CD14-positive monocyte (primary cell): ENCODE measurements at regions not wholly inside any gene's neighbourhood (a gene's known extent, or its start where the extent isn't known, plus 50 kb on each side); places are given as distances from the start of the nearest gene placed in this dataset.

Experiments
- DNase-seq, 3 donors: peaks; one replicate each; pipeline ENCODE4 v3.0.0-alpha.2; 2011 to 2022
- H2AFZ ChIP-seq: 2 replicates; pipeline ENCODE4 v1.6.0; 2012; ENCODE audit warnings: mild to moderate bottlenecking, low read depth, low read length, inconsistent platforms; ENCODE audit not compliant: insufficient read depth, poor library complexity, severe bottlenecking
- H3K27ac ChIP-seq, 2 donors: 1 replicate in 1 of 2; 2 replicates in 1 of 2; pipeline ENCODE4 v1.5.1; 2012 to 2013; ENCODE audit warnings: low read length in 2 of 2, control low read depth in 1 of 2, inconsistent platforms in 1 of 2, low read depth in 1 of 2, mild to moderate bottlenecking in 1 of 2
- H3K27me3 ChIP-seq, 2 donors: one replicate each; pipeline versions ENCODE4 v1.6.0 to v1.6.1; 2011 to 2013; ENCODE audit warnings: low read length in 2 of 2; ENCODE audit not compliant: control insufficient read depth in 2 of 2, insufficient read depth in 2 of 2
- H3K36me3 ChIP-seq, 2 donors: replicated peaks in 1 of 2; 1 replicate in 1 of 2; 2 replicates in 1 of 2; pipeline versions ENCODE4 v1.5.1 to v1.6.1; 2012 to 2013; ENCODE audit warnings: low read length in 2 of 2, control low read depth in 1 of 2, inconsistent platforms in 1 of 2, mild to moderate bottlenecking in 1 of 2; ENCODE audit not compliant: insufficient read depth in 2 of 2, control insufficient read depth in 1 of 2
- H3K4me1 ChIP-seq, 2 donors: 1 replicate in 1 of 2; 2 replicates in 1 of 2; pipeline versions ENCODE4 v1.5.1 to v1.6.1; 2012 to 2013; ENCODE audit warnings: low read length in 2 of 2, control low read depth in 1 of 2, inconsistent platforms in 1 of 2, mild to moderate bottlenecking in 1 of 2, moderate library complexity in 1 of 2; ENCODE audit not compliant: insufficient read depth in 2 of 2, control insufficient read depth in 1 of 2
- H3K4me2 ChIP-seq: replicated peaks from 2 replicates; pipeline ENCODE3; 2012; ENCODE audit warnings: low read length, moderate library complexity, mild to moderate bottlenecking; ENCODE audit not compliant: poor library complexity, severe bottlenecking; ENCODE audit errors: extremely low read depth
- H3K4me3 ChIP-seq, 3 experiments: fragments of 200-600 bp in 1 of 3; sonication (generic) in 1 of 3; replicated peaks in 1 of 3; 1 replicate in 2 of 3; 2 replicates in 1 of 3; pipeline ENCODE4 v1.5.1; 2011 to 2013; ENCODE audit warnings: low read length in 3 of 3, mild to moderate bottlenecking in 3 of 3, control low read depth in 2 of 3, low read depth in 2 of 3, inconsistent platforms in 1 of 3, moderate library complexity in 1 of 3
- H3K79me2 ChIP-seq: 2 replicates; pipeline ENCODE4 v1.6.0; 2012; ENCODE audit warnings: mild to moderate bottlenecking, control low read depth, inconsistent platforms, low read length, moderate library complexity; ENCODE audit not compliant: insufficient read depth
- H3K9ac ChIP-seq: 2 replicates; pipeline ENCODE4 v1.6.0; 2017; ENCODE audit warnings: low read length, mild to moderate bottlenecking; ENCODE audit not compliant: insufficient read depth, poor library complexity, severe bottlenecking
- H3K9me3 ChIP-seq, 2 donors: replicated peaks in 1 of 2; 1 replicate in 1 of 2; 2 replicates in 1 of 2; pipeline versions ENCODE4 v1.5.1 to v1.6.1; 2012 to 2013; ENCODE audit warnings: low read length in 2 of 2, control low read depth in 1 of 2; ENCODE audit not compliant: control insufficient read depth in 1 of 2, insufficient read depth in 1 of 2
- H4K20me1 ChIP-seq: 2 replicates; pipeline ENCODE4 v1.6.0; 2012; ENCODE audit warnings: mild to moderate bottlenecking, low read length, control low read depth, moderate library complexity; ENCODE audit not compliant: insufficient read depth
- H3K27ac Mint-ChIP-seq, 7 donors: one replicate each; pipeline ENCODE4 v1.8.0; 2020; ENCODE audit warnings: mild to moderate bottlenecking in 7 of 7, mixed read lengths in 7 of 7, moderate library complexity in 6 of 7, inconsistent platforms in 2 of 7
- H3K27me3 Mint-ChIP-seq, 3 donors: one replicate each; pipeline ENCODE4 v1.8.0; 2021 to 2022; ENCODE audit warnings: low read depth in 3 of 3, mild to moderate bottlenecking in 3 of 3, mixed read lengths in 3 of 3, moderate library complexity in 3 of 3, inconsistent platforms in 1 of 3
- H3K36me3 Mint-ChIP-seq, 2 donors: one replicate each; pipeline ENCODE4 v1.8.0; 2020; ENCODE audit warnings: mixed read lengths in 2 of 2, inconsistent platforms in 1 of 2, mild to moderate bottlenecking in 1 of 2
- H3K4me1 Mint-ChIP-seq: one replicate; pipeline ENCODE4 v1.8.0; 2020; ENCODE audit warnings: mild to moderate bottlenecking, mixed read lengths
- H3K4me3 Mint-ChIP-seq, 2 donors: one replicate each; pipeline ENCODE4 v1.8.0; 2020; ENCODE audit warnings: mild to moderate bottlenecking in 2 of 2, mixed read lengths in 2 of 2, moderate library complexity in 1 of 2
- H3K9me3 Mint-ChIP-seq, 7 donors: one replicate each; pipeline ENCODE4 v1.8.0; 2020 to 2022; ENCODE audit warnings: mixed read lengths in 7 of 7, mild to moderate bottlenecking in 6 of 7, moderate library complexity in 6 of 7, inconsistent platforms in 2 of 7
- CTCF ChIP-seq: fragments of 200-600 bp; IDR thresholded peaks from one replicate; pipeline ENCODE4 v1.8.0; 2022; ENCODE audit warnings: antibody characterized with exemption, mild to moderate bottlenecking
- WGBS: methylation state at CpG from one replicate; pipeline ENCODE4 v1.1.5; 2013; ENCODE audit warnings: missing lambda C conversion rate; ENCODE audit not compliant: insufficient coverage; 5-methylcytosine and 5-hydroxymethylcytosine counted together
- intact Hi-C, 2 donors: fragments of 100-400 bp; cut with micrococcal nuclease; formaldehyde crosslinking; loops; one replicate each; pipeline versions ENCODE4 v1.15.0 to v1.15.1; 2023

- no peak overlapping the region for H3K27ac Mint-ChIP-seq
- H3K4me3 Mint-ChIP-seq = no peak overlapping the region
- H3K27me3 Mint-ChIP-seq = peaks cover 6 to 16% (median 8%) of the 10 kb centered on the region in 3 donors
- H3K4me3 ChIP-seq = no peak overlapping the region
- WGBS = 91% methylated on average over 6 of the region's 11 CpGs
- intact Hi-C loops = no loop called here
- H3K4me1 Mint-ChIP-seq = peaks cover 1% of the 10 kb centered on the region
- peaks cover 0 to 7% (median 3%) of the 10 kb centered on the region in 7 donors for H3K9me3 Mint-ChIP-seq
- H3K9me3 ChIP-seq = peaks cover 0 to 4% of the 10 kb centered on the region in 2 donors
- DNase-seq = no peak
- no peaks in the 10 kb centered on the region for H3K36me3 Mint-ChIP-seq
- H3K36me3 ChIP-seq = no peaks in the 10 kb centered on the region
- H3K9ac ChIP-seq = no peak overlapping the region
- H4K20me1 ChIP-seq = no peaks in the 10 kb centered on the region
- H3K27ac ChIP-seq = no peak overlapping the region
- H3K27me3 ChIP-seq = no peaks in the 10 kb centered on the region
- H2AFZ ChIP-seq = no peak overlapping the region
- H3K79me2 ChIP-seq = no peaks in the 10 kb centered on the region
- H3K4me2 ChIP-seq = no peak overlapping the region
- TF ChIP-seq CTCF = no peak
- no peaks in the 10 kb centered on the region for H3K4me1 ChIP-seq
Observed at GRCh38 chr3:43882976-43883680, 192.4 kb downstream of the ABHD5 start.

GRCh38 chr3:43883729-43884396, 193.1 kb downstream of the ABHD5 start:
- peaks cover 0 to 4% of the 10 kb centered on the region in 2 donors for H3K9me3 ChIP-seq
- no peak overlapping the region for H3K9ac ChIP-seq
- H3K4me1 Mint-ChIP-seq = peaks cover 3% of the 10 kb centered on the region
- no peaks in the 10 kb centered on the region for H4K20me1 ChIP-seq
- WGBS = 95% methylated on average over 9 of the region's 10 CpGs
- H3K4me1 ChIP-seq = no peaks in the 10 kb centered on the region
- no peaks in the 10 kb centered on the region for H3K36me3 ChIP-seq
- H3K27ac Mint-ChIP-seq = no peak overlapping the region
- peaks cover 0 to 7% (median 3%) of the 10 kb centered on the region in 7 donors for H3K9me3 Mint-ChIP-seq
- no peaks in the 10 kb centered on the region for H3K27me3 ChIP-seq
- H3K27me3 Mint-ChIP-seq = peaks cover 6 to 12% (median 6%) of the 10 kb centered on the region in 3 donors
- H3K4me2 ChIP-seq = no peak overlapping the region
- H3K4me3 Mint-ChIP-seq = no peak overlapping the region
- H2AFZ ChIP-seq = no peak overlapping the region
- no peak for TF ChIP-seq CTCF
- no peak for DNase-seq
- H3K79me2 ChIP-seq = no peaks in the 10 kb centered on the region
- intact Hi-C loops = no loop called here
- no peak overlapping the region for H3K4me3 ChIP-seq
- H3K27ac ChIP-seq = no peak overlapping the region
- no peaks in the 10 kb centered on the region for H3K36me3 Mint-ChIP-seq
